Inflammatory macrophage treated with lipopolysaccharide for 4 hours (primary cell): ENCODE measurements at regions not wholly inside any gene's neighbourhood (a gene's known extent, or its start where the extent isn't known, plus 50 kb on each side); places are given as distances from the start of the nearest gene placed in this dataset.
"Not testable (repeated sequence)": the region's sequence is repeated elsewhere in the genome, so short reads cannot be mapped to it uniquely, and the experiment has no call there.

Experiments
- DNase-seq: peaks from one replicate; pipeline ENCODE4 v3.0.0-alpha.2; 2020

DNA sequence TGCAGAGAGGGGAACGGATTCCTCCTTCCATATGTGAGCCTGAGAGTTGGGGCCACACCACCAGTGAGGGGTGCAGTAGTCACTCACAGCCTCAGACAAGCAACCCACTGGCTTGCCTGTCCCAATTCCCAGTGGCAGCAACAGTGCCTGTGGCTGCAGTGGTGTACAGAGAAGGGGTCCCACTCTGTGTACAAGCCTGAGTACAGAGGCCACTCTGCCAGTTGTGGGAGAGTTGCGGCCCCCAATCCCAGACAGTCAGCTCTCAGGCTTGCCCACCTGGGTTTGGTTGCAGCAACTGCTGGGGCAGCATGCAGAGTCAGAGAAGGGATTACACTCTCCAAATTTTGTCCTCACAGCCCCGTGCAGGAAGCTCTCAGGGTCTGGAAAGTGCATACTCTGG is 133.2 kb upstream of the RFX3 start:
- DNase-seq, result no peak

DNA sequence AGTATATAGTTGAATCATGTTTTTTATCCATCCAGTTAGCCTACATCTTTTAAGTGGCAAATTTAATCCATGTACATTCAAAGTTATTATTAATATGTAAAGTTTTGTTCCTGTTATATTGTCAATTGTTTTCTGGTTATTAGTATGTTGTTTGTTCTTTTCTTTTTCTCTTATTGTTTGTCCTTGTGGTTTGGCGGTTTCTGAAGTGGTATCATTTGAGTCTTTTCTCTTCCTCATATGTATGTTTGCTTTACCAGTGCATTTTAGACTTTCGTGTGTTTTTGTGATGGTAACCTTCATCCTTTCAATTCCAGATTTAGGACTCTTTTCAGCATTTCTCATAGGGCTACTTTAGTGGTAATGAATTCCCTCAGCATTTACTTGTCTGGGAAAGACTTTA is 130.4 kb upstream of the RFX3 start:
- DNase-seq, result no peak

DNA sequence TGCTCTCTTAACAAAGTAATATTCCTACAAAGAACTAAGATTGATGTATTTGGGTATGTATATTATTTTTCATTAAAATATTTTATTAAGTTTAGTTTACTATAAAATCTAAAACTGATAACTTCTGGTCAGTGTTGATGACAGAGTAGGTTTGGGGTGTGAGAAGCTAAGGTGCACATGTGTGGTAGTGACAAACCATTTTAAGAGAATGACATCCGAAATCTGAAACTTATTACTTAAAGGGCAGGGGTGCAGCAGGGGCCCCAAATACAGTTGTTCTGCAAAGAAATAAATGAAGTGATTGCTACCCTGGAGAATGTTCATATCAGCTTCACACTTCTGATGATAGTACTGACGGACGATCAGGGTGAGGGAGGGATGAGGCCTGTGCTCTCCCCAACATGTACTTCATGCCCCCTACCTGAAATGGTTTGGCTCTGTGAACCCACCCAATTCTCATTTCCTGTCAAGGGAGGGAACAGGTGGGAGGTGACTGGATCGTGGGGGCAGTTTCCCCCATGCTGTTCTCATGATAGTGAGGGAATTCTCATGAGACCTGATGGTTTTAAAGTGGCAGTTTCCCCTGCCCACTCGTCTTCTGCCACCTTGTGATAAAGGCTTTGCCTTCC is 125.3 kb upstream of the RFX3 start:
- no peak for DNase-seq

DNA sequence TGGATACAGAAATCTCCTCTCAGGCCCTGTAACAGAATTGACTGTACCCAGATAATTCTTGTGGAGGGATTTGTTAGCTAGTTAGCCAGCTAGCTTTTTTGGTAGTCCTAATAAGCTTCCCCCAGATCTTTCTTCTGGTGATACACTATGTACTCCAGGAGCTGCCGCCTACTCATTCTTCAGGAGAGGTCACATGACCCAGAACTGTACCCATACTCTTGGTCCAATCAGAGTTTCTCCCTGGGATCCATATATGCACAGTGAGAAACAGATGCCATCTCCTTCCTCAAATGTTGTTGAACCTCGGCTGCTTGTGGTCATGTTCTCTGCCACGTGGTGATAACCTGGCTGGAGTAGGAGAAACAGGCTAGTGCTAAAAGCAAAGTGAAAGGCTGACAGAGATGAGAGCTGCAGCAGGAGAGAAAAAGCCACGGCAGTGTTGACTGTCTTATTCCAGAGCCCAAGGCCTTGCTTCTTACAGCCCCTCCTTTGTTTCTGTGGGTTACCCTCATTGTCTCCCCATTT is 123.0 kb upstream of the RFX3 start:
- no peak for DNase-seq

DNA sequence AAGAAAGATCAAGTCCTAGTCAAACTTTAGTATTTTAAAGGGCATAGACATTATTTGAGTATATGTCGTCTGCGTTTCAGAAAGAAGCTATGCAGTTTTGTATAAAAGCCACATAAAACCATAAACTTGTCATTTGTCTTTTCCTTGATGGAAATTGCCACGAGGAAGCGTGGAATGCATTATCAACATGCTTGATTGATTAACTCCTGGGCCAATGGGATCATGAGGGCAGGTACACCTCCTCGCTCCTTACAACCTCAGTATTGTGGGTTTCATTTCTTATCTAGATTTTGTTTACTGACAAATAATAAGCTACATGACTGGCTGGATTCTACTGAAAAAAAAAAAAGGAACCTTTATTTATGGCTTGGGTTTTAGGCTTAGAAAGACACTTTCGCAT is 122.5 kb upstream of the RFX3 start:
- DNase-seq, result no peak

DNA sequence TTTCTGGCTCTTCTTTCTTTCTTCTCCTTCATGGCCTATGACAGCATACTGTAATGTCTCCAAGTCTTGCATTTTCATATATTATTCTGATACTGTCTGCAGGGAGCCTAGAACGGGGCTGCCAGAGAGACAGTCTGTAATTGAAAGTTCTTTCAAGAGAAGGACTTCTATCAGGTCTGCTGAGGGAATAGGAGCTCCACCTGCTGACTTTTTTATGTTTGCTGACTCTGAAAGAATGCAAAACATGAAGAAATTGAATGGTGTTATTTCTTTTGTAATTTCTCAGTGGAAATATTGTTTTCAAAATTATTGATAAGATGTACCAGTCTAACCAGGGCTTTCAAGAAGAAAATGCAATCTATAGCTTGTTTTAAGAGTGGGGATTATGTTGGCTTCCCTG is 121.9 kb upstream of the RFX3 start:
- no peak for DNase-seq

DNA sequence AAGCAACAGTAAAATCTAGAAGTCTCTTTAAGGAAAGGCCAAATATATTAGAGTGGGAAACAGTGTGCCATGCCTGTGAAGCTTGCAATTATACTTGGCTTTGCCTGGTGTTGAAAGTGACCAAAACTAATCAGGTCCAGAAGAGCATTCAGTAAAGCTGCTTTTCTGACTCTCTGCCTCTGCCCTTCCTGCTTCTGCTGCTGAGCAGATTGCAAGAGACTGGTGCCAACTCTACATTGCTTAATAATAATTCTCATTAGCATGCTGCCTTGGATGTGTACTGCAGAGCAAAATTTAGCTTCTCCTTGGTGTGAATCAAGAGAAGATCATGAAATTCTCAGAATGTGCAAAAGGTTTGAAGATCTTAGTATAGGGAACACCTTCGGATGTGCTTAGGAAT is 120.4 kb upstream of the RFX3 start:
- no peak for DNase-seq

DNA sequence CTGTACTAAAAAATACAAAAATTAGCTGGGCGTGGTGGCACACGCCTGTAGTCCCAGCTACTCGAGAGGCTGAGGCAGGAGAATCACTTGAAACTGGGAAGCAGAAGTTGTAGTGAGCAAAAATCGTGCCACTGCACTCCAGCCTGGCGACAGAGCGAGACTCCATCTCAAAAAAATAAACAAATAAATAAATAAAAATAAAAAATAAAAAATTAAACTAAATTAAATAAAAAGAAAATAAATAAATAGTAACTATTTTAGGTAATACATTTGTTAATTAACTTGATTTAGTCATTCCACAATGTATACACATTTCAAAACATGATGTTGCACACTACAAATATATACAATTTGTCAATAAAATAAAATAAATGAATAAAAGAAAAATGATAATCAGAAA is 116.3 kb upstream of the RFX3 start:
- DNase-seq, result not testable (repeated sequence)

DNA sequence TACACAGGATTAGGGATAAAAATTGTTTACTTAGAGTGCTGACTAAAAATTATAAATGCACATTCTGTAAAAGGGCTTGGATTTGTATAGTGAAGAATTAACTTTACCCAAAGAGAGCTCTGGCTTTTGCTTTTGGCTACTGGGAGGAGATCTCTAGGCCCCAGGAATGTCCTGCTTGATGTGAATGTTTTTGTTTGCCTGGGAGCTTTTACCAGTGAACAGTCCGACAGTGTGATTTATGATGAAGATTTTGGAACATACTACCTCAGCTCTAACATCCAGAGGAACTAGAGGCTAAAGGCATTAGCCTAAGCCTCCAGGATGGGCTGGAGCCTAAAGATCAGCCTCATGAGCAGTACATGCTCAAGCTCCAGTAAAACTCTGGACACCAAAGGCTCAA is 103.7 kb upstream of the RFX3 start:
- DNase-seq, result no peak

DNA sequence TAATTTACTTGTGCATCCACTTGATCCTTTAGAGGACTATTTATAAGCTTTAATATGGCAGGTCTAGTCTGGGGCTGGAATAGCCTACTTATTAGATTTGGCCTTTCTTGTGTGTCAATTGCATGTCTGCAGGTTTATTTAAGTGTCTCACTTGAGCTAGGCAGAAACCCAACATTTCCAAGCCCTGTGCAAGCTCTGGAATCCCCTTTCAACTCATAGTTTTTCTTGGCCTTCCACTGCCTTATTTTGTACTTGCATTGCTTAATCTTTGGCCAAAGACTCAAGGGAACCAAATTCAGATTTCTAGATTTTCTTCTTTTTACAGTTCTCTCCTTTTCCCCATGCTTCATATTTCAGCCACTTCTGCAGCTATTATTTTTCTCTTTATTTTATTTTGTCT is 102.4 kb upstream of the RFX3 start:
- DNase-seq, result no peak

DNA sequence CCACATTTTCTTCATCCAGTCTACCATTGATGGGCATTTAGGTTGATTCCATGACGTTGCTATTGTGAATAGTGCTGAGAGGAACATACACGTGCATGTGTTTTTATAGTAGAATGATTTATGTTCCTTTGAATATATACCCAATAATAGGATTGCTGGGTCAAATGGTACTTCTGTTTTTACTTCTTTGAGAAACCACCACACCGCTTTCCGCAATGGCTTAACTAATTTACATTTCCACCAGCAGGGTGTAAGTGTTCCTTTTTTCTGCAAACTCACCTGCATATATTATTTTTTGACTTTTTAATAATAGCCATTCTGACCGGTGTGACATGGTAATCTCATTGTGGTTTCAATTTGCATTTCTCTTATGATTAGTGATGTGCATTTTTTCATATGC is 82.2 kb upstream of the RFX3 start:
- no peak for DNase-seq

DNA sequence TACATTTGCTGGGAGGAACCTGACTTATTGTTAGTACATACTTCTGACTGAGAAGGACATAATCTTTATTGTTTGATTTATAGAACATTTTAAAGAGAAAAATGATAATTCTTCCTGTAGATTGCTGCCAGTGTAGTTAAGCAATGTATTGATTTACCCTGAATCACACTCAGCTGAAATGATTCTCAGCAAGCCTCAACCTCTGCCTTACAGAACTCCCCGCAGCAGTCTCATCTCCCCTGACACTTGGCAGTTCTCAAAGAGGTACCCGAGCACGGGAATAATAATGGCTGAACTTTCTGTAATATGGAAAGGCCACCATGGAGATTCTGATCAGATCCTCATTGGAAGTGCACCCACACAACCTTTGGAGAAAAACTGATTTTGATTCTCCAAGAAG is 74.9 kb upstream of the RFX3 start:
- no peak for DNase-seq

DNA sequence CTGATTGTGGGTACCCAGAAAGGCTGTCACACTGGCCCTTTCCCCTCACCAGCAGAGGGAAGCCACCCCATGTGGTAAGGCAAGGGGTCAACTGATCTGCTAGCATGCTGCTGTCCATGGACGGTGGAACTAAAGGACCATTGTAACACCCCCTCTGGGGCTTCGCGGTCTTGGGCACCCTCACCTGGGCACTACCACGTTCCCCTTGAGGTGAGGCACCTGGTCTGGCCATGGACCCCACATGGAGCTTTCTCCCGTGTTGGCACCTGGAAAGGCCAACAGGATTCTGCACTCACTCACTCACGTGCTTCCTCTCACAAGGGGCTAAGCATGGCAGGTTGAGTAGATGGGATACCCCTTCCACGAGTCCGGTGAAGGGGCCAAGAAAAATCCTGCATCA is 72.0 kb upstream of the RFX3 start:
- DNase-seq, result no peak

DNA sequence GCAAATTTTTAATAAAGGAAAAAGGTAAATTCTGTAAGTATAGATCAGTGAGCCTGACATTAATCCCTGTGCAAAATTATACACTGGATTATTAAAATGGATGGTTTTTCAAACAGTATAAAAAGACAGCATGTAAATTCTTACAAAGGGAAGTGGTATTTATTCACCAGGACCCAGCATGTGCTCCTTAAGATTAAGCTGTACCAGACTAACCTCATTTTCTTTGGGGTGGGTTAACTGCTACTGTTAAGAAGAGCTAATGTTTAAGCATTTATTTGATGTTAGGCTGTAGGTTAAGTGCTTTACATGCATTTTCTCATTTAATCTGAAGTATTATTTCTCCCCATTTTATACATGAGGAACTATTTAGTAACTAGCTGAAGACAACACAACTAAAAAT is 60.3 kb upstream of the RFX3 start:
- DNase-seq, result no peak

DNA sequence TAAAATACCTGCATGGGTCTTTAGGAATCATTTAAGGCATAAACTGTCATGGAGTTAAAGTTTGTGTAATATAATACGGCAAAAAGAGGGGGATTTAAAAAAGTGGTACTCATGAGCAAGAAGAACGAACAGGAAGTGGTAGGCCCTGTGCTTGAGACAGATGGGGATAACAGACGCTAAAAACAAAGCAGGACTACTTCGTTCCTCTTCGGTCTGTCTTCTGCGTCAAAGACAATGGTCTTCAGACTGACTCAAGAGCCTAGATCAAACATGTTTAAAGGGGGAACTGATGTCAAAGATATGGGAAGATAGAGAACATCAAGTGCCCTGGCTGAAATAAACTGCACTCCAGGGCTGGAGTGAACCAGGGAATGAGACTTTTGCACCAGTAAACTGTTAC is 59.8 kb upstream of the RFX3 start:
- peak; percentile 18 for DNase-seq

DNA sequence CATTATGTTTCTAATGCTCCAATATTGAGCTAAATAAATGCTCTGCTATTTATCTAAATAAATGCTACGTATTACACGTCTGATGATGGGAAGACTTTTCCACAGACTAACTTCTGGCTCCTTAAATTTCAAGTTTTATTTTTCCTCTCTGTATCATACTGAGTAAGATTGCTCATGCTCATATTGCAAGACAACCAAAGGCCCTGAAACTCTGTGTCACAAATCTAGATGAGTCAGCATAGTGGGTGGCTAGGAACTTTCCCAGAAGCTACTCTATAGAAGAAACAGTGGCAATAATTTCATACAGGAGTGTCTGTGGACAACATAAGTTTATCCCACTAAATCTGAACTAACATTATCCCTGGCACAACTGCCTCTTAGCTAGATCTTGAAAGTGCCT is 53.0 kb upstream of the RFX3 start:
- peak; percentile 96 for DNase-seq

DNA sequence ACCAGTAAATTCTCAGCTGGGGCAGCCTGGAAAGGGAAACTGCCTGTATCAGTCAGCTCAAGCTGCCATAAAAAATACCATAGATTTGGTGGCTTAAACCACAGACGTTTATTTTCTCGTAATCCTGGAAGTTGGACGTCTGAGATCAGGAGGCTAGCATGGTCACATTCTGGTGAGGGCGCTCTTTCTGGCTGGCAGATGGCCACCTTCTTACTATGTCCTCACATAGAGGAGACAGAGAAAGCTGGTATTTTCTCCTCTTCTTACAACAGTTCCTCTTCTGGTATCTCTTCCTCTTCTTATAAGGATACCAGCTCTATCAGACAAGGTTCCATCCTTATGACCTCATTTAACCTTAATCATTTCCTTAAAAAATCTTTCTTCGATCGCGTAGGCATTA is 50.5 kb upstream of the RFX3 start:
- DNase-seq, result peak; percentile 97

DNA sequence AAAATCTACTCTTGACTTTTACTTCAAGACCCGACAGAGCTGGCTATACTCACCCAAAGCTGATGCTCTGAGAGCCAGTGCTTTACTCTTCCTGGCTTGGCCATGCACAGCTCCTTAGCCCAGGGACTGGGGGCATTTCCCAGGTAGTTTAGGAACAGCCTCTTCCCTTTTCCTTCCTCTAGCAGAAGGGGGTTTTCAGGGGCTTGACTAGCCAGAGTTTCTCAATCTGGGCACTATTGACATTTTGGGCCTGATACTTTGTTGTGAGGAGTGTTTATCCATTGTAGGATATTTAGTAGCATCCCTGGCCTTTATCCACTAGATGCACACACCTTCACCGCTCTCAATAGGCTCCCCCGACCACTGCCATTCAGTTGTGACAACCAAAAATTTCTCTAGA is 50.0 kb upstream of the RFX3 start:
- peak; percentile 49 for DNase-seq
